Tibial nerve (tissue), 4 donors: ENCODE measurements at regions not wholly inside any gene's neighbourhood (a gene's known extent, or its start where the extent isn't known, plus 50 kb on each side); places are given as distances from the start of the nearest gene placed in this dataset.

Source experiments
- DNase-seq, 2 donors: peaks; one replicate each; pipeline ENCODE4 v3.0.0-alpha.2; 2019; ENCODE audit warnings: low spot score in 2 of 2
- H3K27ac ChIP-seq, 4 donors: fragments of 200-600 bp; sonication (generic) in 3 of 4; one replicate each; pipeline ENCODE4 v1.5.1; 2017 to 2019; ENCODE audit warnings: mild to moderate bottlenecking in 1 of 4
- H3K27me3 ChIP-seq, 2 donors: fragments of 200-600 bp; sonication (generic) in 1 of 2; one replicate each; pipeline versions ENCODE4 v1.5.1 to v1.6.0; 2017 to 2019
- H3K36me3 ChIP-seq, 3 donors: fragments of 200-600 bp; sonication (generic); one replicate each; pipeline ENCODE4 v1.5.1; 2018 to 2019
- H3K4me1 ChIP-seq, 4 donors: fragments of 200-600 bp; sonication (generic) in 3 of 4; one replicate each; pipeline ENCODE4 v1.5.1; 2017 to 2019
- H3K4me3 ChIP-seq, 4 donors: fragments of 200-600 bp; sonication (generic) in 3 of 4; one replicate each; pipeline ENCODE4 v1.5.1; 2017 to 2019; ENCODE audit warnings: mild to moderate bottlenecking in 1 of 4, moderate library complexity in 1 of 4
- H3K9me3 ChIP-seq, 4 donors: fragments of 200-600 bp; sonication (generic) in 3 of 4; one replicate each; pipeline ENCODE4 v1.5.1; 2017 to 2019
- EP300 ChIP-seq, 2 donors: sonication (generic); formaldehyde crosslinking; IDR thresholded peaks; one replicate each; pipeline ENCODE4 v1.6.1; 2017; ENCODE audit warnings: antibody characterized with exemption in 2 of 2, mild to moderate bottlenecking in 1 of 2
- POLR2A ChIP-seq, 2 donors: fragments of 450-650 bp; IDR thresholded peaks; one replicate each; pipeline ENCODE4 v1.6.1; 2017; ENCODE audit warnings: antibody characterized with exemption in 2 of 2, mild to moderate bottlenecking in 2 of 2, moderate library complexity in 2 of 2
- WGBS, 2 donors: methylation state at CpG; one replicate each; pipeline ENCODE4 v1.1.5; 2018; 5-methylcytosine and 5-hydroxymethylcytosine counted together
- TF ChIP-seq, protein P1 (sequence below), 5 experiments: fragments of 200-600 bp in 3 of 5; fragments of 450-650 bp in 2 of 5; sonication (generic) in 3 of 5; IDR thresholded peaks; one replicate each; pipeline ENCODE4 v1.5.1; 2016 to 2019; ENCODE audit warnings: antibody characterized with exemption in 5 of 5, mild to moderate bottlenecking in 3 of 5, moderate library complexity in 2 of 5

DNA sequence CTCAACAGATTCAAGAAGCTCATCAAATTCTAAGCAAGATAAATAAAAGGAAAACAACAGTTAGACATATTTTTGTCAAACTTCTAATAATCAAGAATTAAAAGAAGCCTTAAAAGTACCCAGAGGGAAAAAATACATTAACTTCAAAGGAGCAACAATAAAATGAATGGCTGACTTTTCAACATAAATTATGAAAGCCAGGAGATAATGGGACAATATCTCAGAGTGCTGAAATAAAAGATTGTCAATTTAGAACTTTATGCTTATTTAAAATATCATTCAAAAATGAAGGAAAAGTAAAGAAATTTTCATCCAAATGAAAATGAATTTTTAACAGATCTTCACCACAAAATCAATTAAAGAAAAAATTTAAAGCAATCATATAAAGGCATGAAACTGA lies 108.5 kb upstream of the IL6 start:
- TF ChIP-seq, protein P1, sequence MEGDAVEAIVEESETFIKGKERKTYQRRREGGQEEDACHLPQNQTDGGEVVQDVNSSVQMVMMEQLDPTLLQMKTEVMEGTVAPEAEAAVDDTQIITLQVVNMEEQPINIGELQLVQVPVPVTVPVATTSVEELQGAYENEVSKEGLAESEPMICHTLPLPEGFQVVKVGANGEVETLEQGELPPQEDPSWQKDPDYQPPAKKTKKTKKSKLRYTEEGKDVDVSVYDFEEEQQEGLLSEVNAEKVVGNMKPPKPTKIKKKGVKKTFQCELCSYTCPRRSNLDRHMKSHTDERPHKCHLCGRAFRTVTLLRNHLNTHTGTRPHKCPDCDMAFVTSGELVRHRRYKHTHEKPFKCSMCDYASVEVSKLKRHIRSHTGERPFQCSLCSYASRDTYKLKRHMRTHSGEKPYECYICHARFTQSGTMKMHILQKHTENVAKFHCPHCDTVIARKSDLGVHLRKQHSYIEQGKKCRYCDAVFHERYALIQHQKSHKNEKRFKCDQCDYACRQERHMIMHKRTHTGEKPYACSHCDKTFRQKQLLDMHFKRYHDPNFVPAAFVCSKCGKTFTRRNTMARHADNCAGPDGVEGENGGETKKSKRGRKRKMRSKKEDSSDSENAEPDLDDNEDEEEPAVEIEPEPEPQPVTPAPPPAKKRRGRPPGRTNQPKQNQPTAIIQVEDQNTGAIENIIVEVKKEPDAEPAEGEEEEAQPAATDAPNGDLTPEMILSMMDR (IDR thresholded peaks at IDR 0.05) = no peak
- no peak for TF ChIP-seq EP300 (IDR thresholded peaks at IDR 0.05)
- no peak for TF ChIP-seq POLR2A (IDR thresholded peaks at IDR 0.05)
- DNase-seq = no peak
- H3K36me3 ChIP-seq = no peaks in the 10 kb centered on the region
- peaks cover 0 to 24% (median 8%) of the 10 kb centered on the region in 4 donors for H3K9me3 ChIP-seq
- no peak overlapping the region for H3K4me3 ChIP-seq
- H3K27ac ChIP-seq = no peak overlapping the region
- H3K4me1 ChIP-seq = no peaks in the 10 kb centered on the region
- no peaks in the 10 kb centered on the region for H3K27me3 ChIP-seq

DNA sequence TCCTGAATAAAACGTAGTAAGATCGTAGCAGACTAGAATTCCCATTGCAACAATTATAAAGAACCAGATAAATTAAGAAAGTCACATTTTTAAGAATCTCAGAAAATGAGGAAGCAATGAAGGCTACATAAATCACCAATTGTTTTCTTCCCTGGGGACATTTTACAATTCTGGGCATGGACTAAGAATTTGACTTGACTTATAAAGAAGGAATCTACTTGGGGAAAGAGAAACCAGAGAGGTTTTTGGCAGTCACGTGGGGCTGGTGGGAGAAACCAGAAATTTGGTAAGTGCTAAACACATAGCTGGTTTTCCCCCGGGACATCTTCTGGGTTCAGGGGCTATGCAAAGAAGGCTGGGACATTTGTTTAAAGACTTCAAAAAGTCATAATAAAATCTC lies 109.8 kb upstream of the IL6 start:
- no peaks in the 10 kb centered on the region for H3K4me1 ChIP-seq
- H3K36me3 ChIP-seq = no peaks in the 10 kb centered on the region
- WGBS, 2 donors = 74 to 76% methylated on average over 4 of the region's 4 CpGs
- H3K4me3 ChIP-seq = no peak overlapping the region
- TF ChIP-seq POLR2A (IDR thresholded peaks at IDR 0.05) = no peak
- H3K9me3 ChIP-seq = peaks cover 0 to 24% (median 8%) of the 10 kb centered on the region in 4 donors
- DNase-seq = no peak
- H3K27ac ChIP-seq = no peak overlapping the region
- H3K27me3 ChIP-seq = no peaks in the 10 kb centered on the region

DNA sequence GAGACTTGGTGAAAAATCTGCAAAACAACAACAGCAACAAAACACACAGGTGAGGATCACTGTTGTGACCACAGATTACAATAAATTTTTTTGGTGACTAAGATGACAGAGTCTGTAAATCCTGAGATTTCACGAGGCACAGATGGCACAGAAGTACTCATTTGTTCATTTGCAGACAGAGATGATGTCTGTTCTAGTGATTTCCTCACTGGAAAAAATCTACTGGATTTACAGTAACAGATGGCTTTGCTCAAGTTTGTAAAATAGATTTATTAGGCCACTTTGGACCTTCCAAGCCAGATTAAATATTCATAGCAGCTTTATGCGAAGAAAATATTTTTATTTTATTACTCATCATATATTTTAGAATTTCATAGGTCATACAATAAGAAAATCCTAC lies 113.5 kb upstream of the IL6 start:
- no peak overlapping the region for H3K4me3 ChIP-seq
- 60 to 63% methylated on average over 2 of the region's 2 CpGs for WGBS, 2 donors
- TF ChIP-seq EP300 (IDR thresholded peaks at IDR 0.05) = no peak
- TF ChIP-seq, protein P1 (IDR thresholded peaks at IDR 0.05) = no peak
- no peak for TF ChIP-seq POLR2A (IDR thresholded peaks at IDR 0.05)
- no peak overlapping the region for H3K27ac ChIP-seq
- no peak for DNase-seq
- no peaks in the 10 kb centered on the region for H3K27me3 ChIP-seq
- peaks cover 0 to 19% (median 7%) of the 10 kb centered on the region in 4 donors for H3K9me3 ChIP-seq
- no peaks in the 10 kb centered on the region for H3K4me1 ChIP-seq
- H3K36me3 ChIP-seq = no peaks in the 10 kb centered on the region

DNA sequence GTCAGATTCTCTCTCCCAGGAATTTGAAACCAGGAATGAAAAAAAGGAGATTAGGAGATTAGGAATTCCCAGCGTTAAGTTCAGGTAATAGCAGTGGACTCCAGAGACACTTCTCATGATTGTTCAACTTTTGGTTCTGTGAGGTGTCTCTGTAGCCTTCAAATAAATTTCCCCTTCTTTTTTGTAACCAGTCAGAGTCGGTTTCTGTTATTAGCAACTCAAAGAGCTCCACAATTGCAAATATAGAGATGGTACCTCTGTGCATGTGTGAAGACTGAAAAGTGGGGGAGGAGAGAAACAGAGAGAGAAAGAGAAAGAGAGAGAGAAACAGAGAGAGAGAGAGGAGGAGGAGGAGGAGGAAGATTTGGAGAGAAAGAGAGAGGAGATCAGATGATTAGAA lies 112.8 kb upstream of the STEAP1B start:
- Histone ChIP-seq H3K4me3 (no peak overlapping the region), H3K27ac (no peak overlapping the region), H3K4me1 (no peaks in the 10 kb centered on the region), H3K27me3 (no peaks in the 10 kb centered on the region), H3K9me3 (peaks cover 0 to 12% (median 3%) of the 10 kb centered on the region in 4 donors), H3K36me3 (no peaks in the 10 kb centered on the region)
- 70 to 73% methylated on average over 2 of the region's 2 CpGs for WGBS, 2 donors
- DNase-seq = no peak
- TF ChIP-seq, protein P1 (IDR thresholded peaks at IDR 0.05) = no peak
- TF ChIP-seq POLR2A (IDR thresholded peaks at IDR 0.05) = no peak
- TF ChIP-seq EP300 (IDR thresholded peaks at IDR 0.05) = no peak

DNA sequence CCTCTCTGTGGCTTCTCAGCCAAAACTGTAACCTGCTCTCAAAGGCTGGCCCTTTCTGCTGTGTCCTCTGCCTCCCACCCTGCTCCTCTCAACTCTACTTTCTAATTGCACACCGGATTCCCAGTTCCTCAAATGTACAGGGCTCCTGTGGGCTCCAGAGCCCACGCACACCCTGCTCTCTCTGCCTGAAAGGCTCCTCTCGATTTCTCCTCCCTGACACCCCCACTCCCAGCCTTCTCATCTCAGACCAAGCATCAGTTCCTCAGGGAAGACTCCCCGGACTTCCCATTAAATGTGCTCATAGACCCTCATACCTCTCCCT lies 111.7 kb upstream of the STEAP1B start:
- Histone ChIP-seq H3K4me1 (no peaks in the 10 kb centered on the region), H3K27me3 (no peaks in the 10 kb centered on the region), H3K36me3 (no peaks in the 10 kb centered on the region), H3K4me3 (no peak overlapping the region), H3K27ac (no peak overlapping the region), H3K9me3 (peaks cover 0 to 1% (median 0%) of the 10 kb centered on the region in 4 donors)
- 75 to 78% methylated on average over 4 of the region's 4 CpGs for WGBS, 2 donors
- TF ChIP-seq, protein P1 (IDR thresholded peaks at IDR 0.05) = no peak
- TF ChIP-seq EP300 (IDR thresholded peaks at IDR 0.05) = no peak
- TF ChIP-seq POLR2A (IDR thresholded peaks at IDR 0.05) = no peak
- no peak for DNase-seq
